HUES6 (cell line): ENCODE measurements at regions not wholly inside any gene's neighbourhood (a gene's known extent, or its start where the extent isn't known, plus 50 kb on each side); places are given as distances from the start of the nearest gene placed in this dataset.

Experiments
- H3K27ac ChIP-seq: 2 replicates; pipeline ENCODE4 v1.7.0; 2013; ENCODE audit warnings: low read depth, mild to moderate bottlenecking, low read length, inconsistent platforms
- H3K27me3 ChIP-seq: 2 replicates; pipeline ENCODE4 v1.6.1; 2013; ENCODE audit warnings: low read length; ENCODE audit not compliant: control insufficient read depth, insufficient read depth
- H3K36me3 ChIP-seq: 2 replicates; pipeline ENCODE4 v1.6.1; 2013; ENCODE audit warnings: low read length; ENCODE audit not compliant: control insufficient read depth, insufficient read depth
- H3K4me1 ChIP-seq: 2 replicates; pipeline ENCODE4 v1.6.1; 2013; ENCODE audit warnings: low read length; ENCODE audit not compliant: control insufficient read depth, insufficient read depth
- H3K4me3 ChIP-seq: 2 replicates; pipeline ENCODE4 v1.5.1; 2013; ENCODE audit warnings: low read depth, low read length
- H3K9ac ChIP-seq: one replicate; pipeline ENCODE4 v1.6.1; 2013; ENCODE audit warnings: mild to moderate bottlenecking, low read length
- H3K9me3 ChIP-seq: 2 replicates; pipeline ENCODE4 v1.6.1; 2013; ENCODE audit warnings: low read depth, low read length; ENCODE audit not compliant: control insufficient read depth, insufficient read depth

- no peak overlapping the region for H3K27ac ChIP-seq
- no peaks in the 10 kb centered on the region for H3K27me3 ChIP-seq
- no peak overlapping the region for H3K4me3 ChIP-seq
- H3K36me3 ChIP-seq: no peaks in the 10 kb centered on the region
- 0 out of 2 replicates have a peak, but pooled peaks cover 8% of the 10 kb centered on the region for H3K9me3 ChIP-seq
- no peak overlapping the region for H3K9ac ChIP-seq
- 0 out of 2 replicates have a peak, but pooled peaks cover 4% of the 10 kb centered on the region for H3K4me1 ChIP-seq
Observed at GRCh38 chr4:26073886-26074560, 160.0 kb downstream of the SMIM20 start.

- H3K4me1 ChIP-seq: no peaks in the 10 kb centered on the region
- H3K27me3 ChIP-seq: no peaks in the 10 kb centered on the region
- no peak overlapping the region for H3K9ac ChIP-seq
- no peak overlapping the region for H3K4me3 ChIP-seq
- H3K9me3 ChIP-seq: 0 out of 2 replicates have a peak, but pooled peaks cover 8% of the 10 kb centered on the region
- no peaks in the 10 kb centered on the region for H3K36me3 ChIP-seq
- H3K27ac ChIP-seq: no peak overlapping the region
Observed at GRCh38 chr4:26074712-26075430, 160.9 kb downstream of the SMIM20 start.

- no peaks in the 10 kb centered on the region for H3K36me3 ChIP-seq
- 0 out of 2 replicates have a peak, but pooled peaks cover 8% of the 10 kb centered on the region for H3K9me3 ChIP-seq
- no peaks in the 10 kb centered on the region for H3K4me1 ChIP-seq
- H3K27ac ChIP-seq: no peak overlapping the region
- H3K27me3 ChIP-seq: no peaks in the 10 kb centered on the region
- no peak overlapping the region for H3K4me3 ChIP-seq
- no peak overlapping the region for H3K9ac ChIP-seq
Observed at GRCh38 chr4:26075583-26075982, 161.6 kb downstream of the SMIM20 start.

- Histone ChIP-seq H3K27ac (no peak overlapping the region), H3K9ac (no peak overlapping the region), H3K27me3 (no peaks in the 10 kb centered on the region), H3K9me3 (0 out of 2 replicates have a peak, but pooled peaks cover 8% of the 10 kb centered on the region), H3K36me3 (no peaks in the 10 kb centered on the region), H3K4me3 (no peak overlapping the region), H3K4me1 (no peaks in the 10 kb centered on the region)
Observed at GRCh38 chr4:26076000-26076587, 162.1 kb downstream of the SMIM20 start.

- no peaks in the 10 kb centered on the region for H3K4me1 ChIP-seq
- H3K27me3 ChIP-seq: no peaks in the 10 kb centered on the region
- no peak overlapping the region for H3K9ac ChIP-seq
- no peak overlapping the region for H3K27ac ChIP-seq
- H3K4me3 ChIP-seq: no peak overlapping the region
- no peaks in the 10 kb centered on the region for H3K36me3 ChIP-seq
- H3K9me3 ChIP-seq: 0 out of 2 replicates have a peak, but pooled peaks cover 8% of the 10 kb centered on the region
Observed at GRCh38 chr4:26076896-26077295, 162.9 kb downstream of the SMIM20 start.

GRCh38 chr4:26077756-26078155, 163.7 kb downstream of the SMIM20 start:
- no peaks in the 10 kb centered on the region for H3K4me1 ChIP-seq
- 0 out of 2 replicates have a peak, but pooled peaks cover 8% of the 10 kb centered on the region for H3K9me3 ChIP-seq
- H3K4me3 ChIP-seq: no peak overlapping the region
- no peaks in the 10 kb centered on the region for H3K36me3 ChIP-seq
- no peaks in the 10 kb centered on the region for H3K27me3 ChIP-seq
- H3K27ac ChIP-seq: no peak overlapping the region
- no peak overlapping the region for H3K9ac ChIP-seq

- Histone ChIP-seq H3K4me3 (no peak overlapping the region), H3K9me3 (0 out of 2 replicates have a peak, but pooled peaks cover 8% of the 10 kb centered on the region), H3K27ac (no peak overlapping the region), H3K27me3 (no peaks in the 10 kb centered on the region), H3K9ac (no peak overlapping the region), H3K36me3 (no peaks in the 10 kb centered on the region), H3K4me1 (no peaks in the 10 kb centered on the region)
Observed at GRCh38 chr4:26080870-26081628, 167.0 kb downstream of the SMIM20 start.

GRCh38 chr4:26081795-26082498, 167.9 kb downstream of the SMIM20 start:
- Histone ChIP-seq H3K9ac (no peak overlapping the region), H3K4me1 (no peaks in the 10 kb centered on the region), H3K27ac (no peak overlapping the region), H3K4me3 (no peak overlapping the region), H3K9me3 (0 out of 2 replicates have a peak, but pooled peaks cover under 1% of the 10 kb centered on the region), H3K36me3 (no peaks in the 10 kb centered on the region), H3K27me3 (no peaks in the 10 kb centered on the region)

GRCh38 chr4:26082565-26082964, 168.5 kb downstream of the SMIM20 start:
- Histone ChIP-seq H3K4me3 (no peak overlapping the region), H3K9ac (no peak overlapping the region), H3K9me3 (no peaks in the 10 kb centered on the region), H3K27me3 (no peaks in the 10 kb centered on the region), H3K36me3 (no peaks in the 10 kb centered on the region), H3K4me1 (no peaks in the 10 kb centered on the region), H3K27ac (no peak overlapping the region)

GRCh38 chr4:26083987-26084386, 170.0 kb downstream of the SMIM20 start:
- H3K27ac ChIP-seq: no peak overlapping the region
- H3K9ac ChIP-seq: no peak overlapping the region
- H3K9me3 ChIP-seq: no peaks in the 10 kb centered on the region
- no peaks in the 10 kb centered on the region for H3K36me3 ChIP-seq
- H3K4me3 ChIP-seq: no peak overlapping the region
- H3K4me1 ChIP-seq: no peaks in the 10 kb centered on the region
- H3K27me3 ChIP-seq: no peaks in the 10 kb centered on the region
